ENCODE measurements at regions not wholly inside any gene's neighbourhood (a gene's known extent, or its start where the extent isn't known, plus 50 kb on each side); places are given as distances from the start of the nearest gene placed in this dataset.

DNA sequence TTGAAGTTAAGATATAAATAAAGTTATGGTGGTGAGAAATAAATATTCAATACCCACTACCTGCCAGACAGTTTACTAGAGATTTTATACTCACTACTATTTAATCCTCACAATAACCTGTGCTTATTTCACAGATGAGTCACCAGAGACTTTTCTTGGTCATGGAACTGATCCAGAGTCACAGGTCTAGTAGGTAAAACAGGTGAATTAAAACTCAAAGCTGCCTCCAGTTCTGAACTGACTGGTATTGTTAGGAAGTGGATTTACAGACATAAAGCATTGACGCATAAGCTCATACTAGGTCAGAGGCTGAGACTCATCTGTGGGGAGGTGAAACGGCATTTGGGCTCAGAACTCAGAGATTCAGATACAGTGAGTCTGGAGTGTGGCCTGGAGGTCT lies 1009.9 kb downstream of the AGBL1 start:
- TF ChIP-seq, protein P1, sequence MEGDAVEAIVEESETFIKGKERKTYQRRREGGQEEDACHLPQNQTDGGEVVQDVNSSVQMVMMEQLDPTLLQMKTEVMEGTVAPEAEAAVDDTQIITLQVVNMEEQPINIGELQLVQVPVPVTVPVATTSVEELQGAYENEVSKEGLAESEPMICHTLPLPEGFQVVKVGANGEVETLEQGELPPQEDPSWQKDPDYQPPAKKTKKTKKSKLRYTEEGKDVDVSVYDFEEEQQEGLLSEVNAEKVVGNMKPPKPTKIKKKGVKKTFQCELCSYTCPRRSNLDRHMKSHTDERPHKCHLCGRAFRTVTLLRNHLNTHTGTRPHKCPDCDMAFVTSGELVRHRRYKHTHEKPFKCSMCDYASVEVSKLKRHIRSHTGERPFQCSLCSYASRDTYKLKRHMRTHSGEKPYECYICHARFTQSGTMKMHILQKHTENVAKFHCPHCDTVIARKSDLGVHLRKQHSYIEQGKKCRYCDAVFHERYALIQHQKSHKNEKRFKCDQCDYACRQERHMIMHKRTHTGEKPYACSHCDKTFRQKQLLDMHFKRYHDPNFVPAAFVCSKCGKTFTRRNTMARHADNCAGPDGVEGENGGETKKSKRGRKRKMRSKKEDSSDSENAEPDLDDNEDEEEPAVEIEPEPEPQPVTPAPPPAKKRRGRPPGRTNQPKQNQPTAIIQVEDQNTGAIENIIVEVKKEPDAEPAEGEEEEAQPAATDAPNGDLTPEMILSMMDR (IDR thresholded peaks at IDR 0.05) = no peak
- H3K27ac ChIP-seq = no peak overlapping the region
- ATAC-seq (no peak), DNase-seq (no peak)
- intact Hi-C loops (cut with DNase I) = no loop called here
- WGBS, 2 donors = 84 to 86% methylated on average over 2 of the region's 2 CpGs
- no peaks in the 10 kb centered on the region for H3K9me3 ChIP-seq
- no peak overlapping the region for H3K4me3 ChIP-seq
- H3K27me3 ChIP-seq = no peaks in the 10 kb centered on the region
- H3K4me1 ChIP-seq = no peaks in the 10 kb centered on the region
- H3K36me3 ChIP-seq = no peaks in the 10 kb centered on the region

DNA sequence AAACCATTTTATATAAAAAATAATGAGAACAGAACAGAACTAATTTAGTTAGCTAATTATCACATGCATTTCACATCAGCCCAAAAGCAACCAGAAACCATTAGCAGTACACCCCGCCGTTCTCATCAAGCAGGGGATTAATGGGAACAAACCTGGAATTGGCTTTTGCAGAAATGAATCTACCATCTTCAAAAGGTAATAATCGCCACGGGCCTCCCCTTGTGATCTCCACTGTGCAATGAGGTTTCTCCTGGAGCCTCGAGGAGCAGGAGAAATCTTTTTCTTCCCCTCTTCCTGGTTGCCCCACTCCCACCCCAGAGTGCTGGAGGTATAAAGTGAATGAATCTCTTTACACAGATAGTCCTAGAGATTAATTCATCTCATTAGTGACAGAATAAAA lies 1003.5 kb downstream of the AGBL1 start:
- DNase-seq (no peak), ATAC-seq (no peak)
- no peaks in the 10 kb centered on the region for H3K27me3 ChIP-seq
- no peaks in the 10 kb centered on the region for H3K4me1 ChIP-seq
- H3K4me3 ChIP-seq = no peak overlapping the region
- no peaks in the 10 kb centered on the region for H3K36me3 ChIP-seq
- H3K27ac ChIP-seq = no peak overlapping the region
- WGBS, 2 donors = 83 to 84% methylated on average over 5 of the region's 5 CpGs
- intact Hi-C loops (cut with DNase I) = no loop called here
- TF ChIP-seq, protein P1 (IDR thresholded peaks at IDR 0.05) = no peak
- H3K9me3 ChIP-seq = peaks cover 0 to 3% (median 0%) of the 10 kb centered on the region in 11 donors

DNA sequence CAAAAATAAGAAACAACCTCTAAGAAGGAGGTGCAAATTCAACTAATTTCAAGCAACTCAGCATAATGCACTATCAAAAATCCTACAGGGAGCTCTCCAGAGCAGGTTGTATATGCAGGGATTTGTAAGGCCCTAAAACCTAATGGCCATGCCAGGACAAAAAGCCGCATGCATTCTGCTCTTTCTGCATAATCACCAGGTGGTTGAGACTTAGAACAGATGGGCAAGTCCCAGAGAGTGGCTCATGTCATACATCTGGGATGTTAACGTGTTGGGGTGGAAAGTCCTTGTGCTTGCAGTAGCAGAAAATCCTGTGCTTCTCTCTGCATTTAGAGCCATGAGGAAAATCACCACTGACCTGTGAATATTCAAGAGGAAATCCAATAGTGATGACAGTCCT lies 1002.9 kb downstream of the AGBL1 start:
- peaks cover 0 to 3% (median 0%) of the 10 kb centered on the region in 11 donors for H3K9me3 ChIP-seq
- DNase-seq (no peak), ATAC-seq (no peak)
- intact Hi-C loops (cut with DNase I) = no loop called here
- no peaks in the 10 kb centered on the region for H3K4me1 ChIP-seq
- H3K36me3 ChIP-seq = no peaks in the 10 kb centered on the region
- H3K27me3 ChIP-seq = no peaks in the 10 kb centered on the region
- WGBS, 2 donors = 74 to 78% methylated on average over 2 of the region's 2 CpGs
- TF ChIP-seq, protein P1 (IDR thresholded peaks at IDR 0.05) = no peak
- H3K27ac ChIP-seq = no peak overlapping the region
- H3K4me3 ChIP-seq = no peak overlapping the region

DNA sequence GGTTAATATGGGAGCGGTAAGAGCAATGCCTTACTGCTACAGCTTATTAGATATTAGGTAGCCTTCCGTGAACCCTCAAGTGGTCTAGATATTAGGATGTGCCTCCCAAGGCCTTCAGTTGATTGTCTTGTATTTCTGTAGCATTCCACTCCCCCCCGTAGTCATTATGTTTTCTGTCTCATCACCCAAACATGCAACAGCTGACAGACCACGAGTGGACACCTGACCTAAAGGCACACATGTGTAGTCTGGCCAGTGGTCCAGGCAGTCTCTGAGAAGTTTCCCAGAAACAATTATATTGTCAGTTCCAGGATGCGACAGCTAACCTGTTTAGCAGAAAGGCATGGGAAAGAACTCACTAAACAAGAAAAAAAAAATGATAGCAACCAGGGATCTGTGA lies 1000.9 kb downstream of the AGBL1 start:
- 69% methylated on average over 5 of the region's 5 CpGs for WGBS, 2 donors
- TF ChIP-seq, protein P1 (IDR thresholded peaks at IDR 0.05) = no peak
- intact Hi-C loops (cut with DNase I) = no loop called here

More for the DNA sequence above, 1000.9 kb downstream of the AGBL1 start:
- Histone ChIP-seq H3K4me3 (no peak overlapping the region), H3K36me3 (no peaks in the 10 kb centered on the region), H3K4me1 (no peaks in the 10 kb centered on the region), H3K27me3 (no peaks in the 10 kb centered on the region), H3K9me3 (peaks cover 0 to 3% (median 0%) of the 10 kb centered on the region in 11 donors), H3K27ac (no peak overlapping the region)
- ATAC-seq = no peak
- DNase-seq = no peak
